Femur (tissue), 1 donor: ENCODE measurements at regions not wholly inside any gene's neighbourhood (a gene's known extent, or its start where the extent isn't known, plus 50 kb on each side); places are given as distances from the start of the nearest gene placed in this dataset.

Source experiments
- DNase-seq: peaks from one replicate; pipeline ENCODE4 v3.0.0-alpha.2; 2017

DNA sequence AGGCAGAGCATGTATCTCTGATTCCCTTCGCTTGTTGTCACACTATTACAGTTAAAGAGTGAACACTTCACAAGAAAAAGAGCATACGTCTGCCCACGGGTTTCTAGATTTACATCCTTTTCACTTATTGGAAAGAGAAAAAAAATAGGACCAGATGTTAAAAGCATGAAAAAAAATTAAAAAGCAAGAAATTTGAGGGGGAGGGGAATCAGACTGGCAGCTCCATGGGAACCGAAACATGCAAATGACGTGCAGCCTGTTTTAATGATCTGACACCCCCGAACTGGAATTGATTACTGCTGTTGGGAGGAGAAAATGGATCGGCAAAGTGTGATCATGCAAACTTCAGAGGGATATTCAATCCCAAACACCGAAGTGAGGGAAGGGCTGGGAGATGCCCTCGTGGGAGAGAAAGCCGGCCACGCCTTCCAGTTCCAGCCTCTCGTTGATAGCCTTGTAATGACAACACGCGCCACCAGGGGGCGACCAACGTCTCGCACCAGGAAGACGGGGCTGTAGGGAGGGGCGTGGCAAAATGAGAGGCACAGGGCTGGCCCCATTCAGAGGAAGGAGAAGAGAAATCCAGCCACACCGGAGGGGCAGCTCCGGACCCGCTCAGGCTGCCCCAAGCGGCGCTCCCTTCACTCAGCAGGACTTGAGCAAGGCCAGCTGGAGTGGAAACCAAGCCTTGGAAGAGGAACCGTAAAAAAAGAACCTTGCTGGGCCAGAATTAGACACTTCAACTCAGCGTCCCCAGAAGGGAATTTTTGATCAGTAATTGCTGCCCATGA is 53.8 kb upstream of the SYT13 start:
- peak; percentile 93 for DNase-seq

GRCh38 chr11:45337583-45338360 is 51.6 kb upstream of the SYT13 start:
- DNase-seq: no peak

GRCh38 chr11:45336136-45336535 is 50.0 kb upstream of the SYT13 start:
- no peak for DNase-seq
